ENCODE measurements at regions not wholly inside any gene's neighbourhood (a gene's known extent, or its start where the extent isn't known, plus 50 kb on each side); places are given as distances from the start of the nearest gene placed in this dataset.

GRCh38 chr6:113027780-113028179 is 680.6 kb downstream of the RFPL4B start:
- TF ChIP-seq CTCF (IDR thresholded peaks at IDR 0.05) (no peak), POLR2A (IDR thresholded peaks at IDR 0.05) (no peak)

All from esophagus squamous epithelium (tissue), 4 donors.